ENCODE measurements at regions not wholly inside any gene's neighbourhood (a gene's known extent, or its start where the extent isn't known, plus 50 kb on each side); places are given as distances from the start of the nearest gene placed in this dataset.

DNA sequence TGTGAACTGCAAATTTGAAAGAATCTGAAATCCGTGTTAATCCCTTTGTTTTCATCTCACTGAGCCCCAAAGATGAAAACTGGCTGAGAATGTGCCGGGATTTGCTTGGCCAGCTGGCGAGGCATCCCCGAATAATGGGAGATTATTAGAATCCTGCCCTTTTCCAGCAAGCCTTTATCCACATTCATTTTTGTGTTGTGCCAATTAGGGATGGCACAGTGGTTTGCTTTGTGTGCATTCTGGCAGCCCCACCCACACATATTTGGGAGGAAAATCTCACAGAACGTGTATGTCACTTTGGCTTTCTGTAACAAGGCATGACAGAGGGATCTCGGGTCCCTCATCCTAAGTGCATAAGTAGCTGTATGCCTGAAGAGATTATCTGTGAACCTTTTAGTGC, 405.8 kb upstream of the FAM98A start (continued):
- TF ChIP-seq, protein P1, sequence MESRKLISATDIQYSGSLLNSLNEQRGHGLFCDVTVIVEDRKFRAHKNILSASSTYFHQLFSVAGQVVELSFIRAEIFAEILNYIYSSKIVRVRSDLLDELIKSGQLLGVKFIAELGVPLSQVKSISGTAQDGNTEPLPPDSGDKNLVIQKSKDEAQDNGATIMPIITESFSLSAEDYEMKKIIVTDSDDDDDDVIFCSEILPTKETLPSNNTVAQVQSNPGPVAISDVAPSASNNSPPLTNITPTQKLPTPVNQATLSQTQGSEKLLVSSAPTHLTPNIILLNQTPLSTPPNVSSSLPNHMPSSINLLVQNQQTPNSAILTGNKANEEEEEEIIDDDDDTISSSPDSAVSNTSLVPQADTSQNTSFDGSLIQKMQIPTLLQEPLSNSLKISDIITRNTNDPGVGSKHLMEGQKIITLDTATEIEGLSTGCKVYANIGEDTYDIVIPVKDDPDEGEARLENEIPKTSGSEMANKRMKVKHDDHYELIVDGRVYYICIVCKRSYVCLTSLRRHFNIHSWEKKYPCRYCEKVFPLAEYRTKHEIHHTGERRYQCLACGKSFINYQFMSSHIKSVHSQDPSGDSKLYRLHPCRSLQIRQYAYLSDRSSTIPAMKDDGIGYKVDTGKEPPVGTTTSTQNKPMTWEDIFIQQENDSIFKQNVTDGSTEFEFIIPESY (IDR thresholded peaks at IDR 0.05), result no peak
- no peak for TF ChIP-seq CREB1 (IDR thresholded peaks at IDR 0.05; ENCODE audit: low read depth)

DNA sequence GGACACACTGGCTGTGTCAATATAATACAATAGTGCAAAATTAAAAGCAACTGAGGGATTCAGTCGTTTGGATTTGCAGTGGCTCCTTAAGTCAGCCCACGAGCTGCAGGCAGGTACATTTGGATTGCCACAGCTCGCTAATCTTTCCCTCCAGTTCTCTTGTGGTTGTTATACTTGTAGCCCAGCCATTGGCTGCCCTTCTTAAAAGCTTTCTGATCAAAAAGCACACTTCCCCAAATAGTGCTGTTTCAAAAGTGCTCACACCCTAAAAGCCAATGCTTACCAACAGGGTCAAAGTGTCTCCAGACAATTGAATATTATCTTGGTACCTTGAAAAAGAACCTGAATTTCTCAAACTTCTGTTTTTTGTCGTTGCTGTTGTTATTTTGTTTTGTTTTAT, 404.7 kb upstream of the FAM98A start:
- Histone ChIP-seq H3K27ac (ENCODE audit: control insufficient read depth, insufficient read depth) (no peak overlapping the region), H3K79me2 (ENCODE audit: control insufficient read depth, insufficient read depth, low read length) (no peaks in the 10 kb centered on the region), H3K4me3 (no peak overlapping the region), H3K9ac (ENCODE audit: control insufficient read depth, insufficient read depth, low read length) (no peak overlapping the region), H3K4me2 (ENCODE audit: control insufficient read depth, insufficient read depth) (no peak overlapping the region), H4K20me1 (ENCODE audit: control insufficient read depth, insufficient read depth) (no peaks in the 10 kb centered on the region), H3K27me3 (replicated peaks in 1 of 2; ENCODE audit: control insufficient read depth in 2 of 2, insufficient read depth in 2 of 2, low read length in 1 of 2) (no peaks in the 10 kb centered on the region; a peak in 1 of 4 replicates), H3K9me3 (replicated peaks; ENCODE audit: control insufficient read depth, insufficient read depth, low read length) (no peaks in the 10 kb centered on the region), H3K36me3 (ENCODE audit: control insufficient read depth in 2 of 2, insufficient read depth in 2 of 2, low read length in 1 of 2) (no peaks in the 10 kb centered on the region), H2AFZ (ENCODE audit: control insufficient read depth, low read depth, low read length) (no peak overlapping the region), H3K4me1 (ENCODE audit: control insufficient read depth, insufficient read depth, low read length) (no peaks in the 10 kb centered on the region)
- no peak for FAIRE-seq
- in situ Hi-C loops (cut with MboI) (no loop called here), intact Hi-C loops (cut with micrococcal nuclease; ENCODE audit: unreplicated experiment) (no loop called here)
- CTCF ChIA-PET, result interaction anchor here (1.4 kb wide), 1 partner anchor 9 kb away, joined by 4 read pairs; no protein-coding TSS in a partner anchor
- DNase-seq (ENCODE audit: low read depth, low spot score), result no peak
- SMC1A ChIA-PET (ENCODE audit: uncharacterized antibody, unreplicated experiment), result interaction anchor here (1.0 to 1.8 kb wide), 2 partner anchors 9 to 34 kb away, joined by 3 to 5 read pairs; no protein-coding TSS in a partner anchor
- RAD21 ChIA-PET (ENCODE audit: unreplicated experiment), result no interaction called here
- WGBS (ENCODE audit: insufficient coverage, insufficient replicate concordance, low lambda C conversion rate, missing lambda C conversion rate), result 5% methylated on average over 4 of the region's 4 CpGs
- BruUV-seq (replicated peaks), result no TSS peak
- 0 out of 2 replicates have a peak, but pooled peaks have one; percentile 27 for TF ChIP-seq SPI1 (IDR thresholded peaks at IDR 0.05; ENCODE audit: borderline replicate concordance, insufficient read depth, low read depth, low read length)
- TF ChIP-seq, protein P2, sequence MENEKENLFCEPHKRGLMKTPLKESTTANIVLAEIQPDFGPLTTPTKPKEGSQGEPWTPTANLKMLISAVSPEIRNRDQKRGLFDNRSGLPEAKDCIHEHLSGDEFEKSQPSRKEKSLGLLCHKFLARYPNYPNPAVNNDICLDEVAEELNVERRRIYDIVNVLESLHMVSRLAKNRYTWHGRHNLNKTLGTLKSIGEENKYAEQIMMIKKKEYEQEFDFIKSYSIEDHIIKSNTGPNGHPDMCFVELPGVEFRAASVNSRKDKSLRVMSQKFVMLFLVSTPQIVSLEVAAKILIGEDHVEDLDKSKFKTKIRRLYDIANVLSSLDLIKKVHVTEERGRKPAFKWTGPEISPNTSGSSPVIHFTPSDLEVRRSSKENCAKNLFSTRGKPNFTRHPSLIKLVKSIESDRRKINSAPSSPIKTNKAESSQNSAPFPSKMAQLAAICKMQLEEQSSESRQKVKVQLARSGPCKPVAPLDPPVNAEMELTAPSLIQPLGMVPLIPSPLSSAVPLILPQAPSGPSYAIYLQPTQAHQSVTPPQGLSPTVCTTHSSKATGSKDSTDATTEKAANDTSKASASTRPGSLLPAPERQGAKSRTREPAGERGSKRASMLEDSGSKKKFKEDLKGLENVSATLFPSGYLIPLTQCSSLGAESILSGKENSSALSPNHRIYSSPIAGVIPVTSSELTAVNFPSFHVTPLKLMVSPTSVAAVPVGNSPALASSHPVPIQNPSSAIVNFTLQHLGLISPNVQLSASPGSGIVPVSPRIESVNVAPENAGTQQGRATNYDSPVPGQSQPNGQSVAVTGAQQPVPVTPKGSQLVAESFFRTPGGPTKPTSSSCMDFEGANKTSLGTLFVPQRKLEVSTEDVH (IDR thresholded peaks at IDR 0.05; ENCODE audit: low read depth, partially characterized antibody), result no peak
- TF ChIP-seq IKZF1 (conservative IDR thresholded peaks at IDR 0.05), result peak; percentile 18; the same call in 1 of the 2 replicates
- peak; percentile 59 for ATAC-seq
- POLR2A ChIA-PET, result no interaction called here

Data from GM12878 (cell line).